ENCODE measurements at regions not wholly inside any gene's neighbourhood (a gene's known extent, or its start where the extent isn't known, plus 50 kb on each side); places are given as distances from the start of the nearest gene placed in this dataset.

GRCh38 chr15:53847745-53848144, 88.3 kb upstream of the WDR72 start:
- Mint-ChIP-seq H3K4me1 (ENCODE audit: low read depth, unreplicated experiment) (no peaks in the 10 kb centered on the region), H3K27ac (ENCODE audit: unreplicated experiment) (no peak overlapping the region), H3K27me3 (ENCODE audit: unreplicated experiment) (no peaks in the 10 kb centered on the region), H3K9me3 (ENCODE audit: unreplicated experiment) (no peaks in the 10 kb centered on the region), H3K36me3 (ENCODE audit: unreplicated experiment) (no peaks in the 10 kb centered on the region), H3K4me3 (ENCODE audit: unreplicated experiment) (no peak overlapping the region)
- DNase-seq = no peak
- TF ChIP-seq CTCF (IDR thresholded peaks at IDR 0.05; ENCODE audit: partially characterized antibody, unreplicated experiment) = no peak

- Mint-ChIP-seq H3K9me3 (ENCODE audit: unreplicated experiment) (no peaks in the 10 kb centered on the region), H3K36me3 (ENCODE audit: unreplicated experiment) (no peaks in the 10 kb centered on the region), H3K27me3 (ENCODE audit: unreplicated experiment) (no peaks in the 10 kb centered on the region), H3K27ac (ENCODE audit: unreplicated experiment) (no peak overlapping the region), H3K4me3 (ENCODE audit: unreplicated experiment) (no peak overlapping the region), H3K4me1 (ENCODE audit: low read depth, unreplicated experiment) (peaks cover 2% of the 10 kb centered on the region)
- no peak for TF ChIP-seq CTCF (IDR thresholded peaks at IDR 0.05; ENCODE audit: partially characterized antibody, unreplicated experiment)
- no peak for DNase-seq
Observed at GRCh38 chr15:53844634-53845033, 85.2 kb upstream of the WDR72 start.

- no peak for TF ChIP-seq CTCF (IDR thresholded peaks at IDR 0.05; ENCODE audit: partially characterized antibody, unreplicated experiment)
- Mint-ChIP-seq H3K4me1 (ENCODE audit: low read depth, unreplicated experiment) (peaks cover 2% of the 10 kb centered on the region), H3K27ac (ENCODE audit: unreplicated experiment) (no peak overlapping the region)
Observed at GRCh38 chr15:53843869-53844569, 84.6 kb upstream of the WDR72 start.

GRCh38 chr15:53843166-53843565, 83.7 kb upstream of the WDR72 start:
- no peak for TF ChIP-seq CTCF (IDR thresholded peaks at IDR 0.05; ENCODE audit: partially characterized antibody, unreplicated experiment)
- DNase-seq = no peak
- no peaks in the 10 kb centered on the region for H3K36me3 Mint-ChIP-seq (ENCODE audit: unreplicated experiment)
- no peak overlapping the region for H3K4me3 Mint-ChIP-seq (ENCODE audit: unreplicated experiment)
- H3K27me3 Mint-ChIP-seq (ENCODE audit: unreplicated experiment) = no peaks in the 10 kb centered on the region
- no peaks in the 10 kb centered on the region for H3K9me3 Mint-ChIP-seq (ENCODE audit: unreplicated experiment)
- no peak overlapping the region for H3K27ac Mint-ChIP-seq (ENCODE audit: unreplicated experiment)
- peaks cover 2% of the 10 kb centered on the region for H3K4me1 Mint-ChIP-seq (ENCODE audit: low read depth, unreplicated experiment)

More at GRCh38 chr15:53843869-53844569, 84.6 kb upstream of the WDR72 start:
- no peak for DNase-seq
- H3K36me3 Mint-ChIP-seq (ENCODE audit: unreplicated experiment) = no peaks in the 10 kb centered on the region
- H3K27me3 Mint-ChIP-seq (ENCODE audit: unreplicated experiment) = no peaks in the 10 kb centered on the region
- H3K9me3 Mint-ChIP-seq (ENCODE audit: unreplicated experiment) = no peaks in the 10 kb centered on the region
- no peak overlapping the region for H3K4me3 Mint-ChIP-seq (ENCODE audit: unreplicated experiment)

GRCh38 chr15:53841651-53842050, 82.2 kb upstream of the WDR72 start:
- no peak for TF ChIP-seq CTCF (IDR thresholded peaks at IDR 0.05; ENCODE audit: partially characterized antibody, unreplicated experiment)

More at GRCh38 chr15:53841651-53842050, 82.2 kb upstream of the WDR72 start:
- no peaks in the 10 kb centered on the region for H3K36me3 Mint-ChIP-seq (ENCODE audit: unreplicated experiment)
- DNase-seq = no peak
- no peak overlapping the region for H3K27ac Mint-ChIP-seq (ENCODE audit: unreplicated experiment)
- no peaks in the 10 kb centered on the region for H3K27me3 Mint-ChIP-seq (ENCODE audit: unreplicated experiment)
- no peak overlapping the region for H3K4me3 Mint-ChIP-seq (ENCODE audit: unreplicated experiment)
- H3K9me3 Mint-ChIP-seq (ENCODE audit: unreplicated experiment) = no peaks in the 10 kb centered on the region
- peaks cover 2% of the 10 kb centered on the region for H3K4me1 Mint-ChIP-seq (ENCODE audit: low read depth, unreplicated experiment)
